HG03378 (cell line): ENCODE measurements at regions not wholly inside any gene's neighbourhood (a gene's known extent, or its start where the extent isn't known, plus 50 kb on each side); places are given as distances from the start of the nearest gene placed in this dataset.
A peak's percentile ranks its signal among the peaks of the same experiment; 100 is the strongest.
"Not testable (repeated sequence)": the region's sequence is repeated elsewhere in the genome, so short reads cannot be mapped to it uniquely, and the experiment has no call there.

Experiments used
- ATAC-seq: cut with Tn5 transposase; IDR thresholded peaks from one replicate; pipeline ENCODE4 v1.9.1; 2021; ENCODE audit warnings: mild to moderate bottlenecking, moderate library complexity; ENCODE audit not compliant: unreplicated experiment

- ATAC-seq = not testable (repeated sequence)
Measured at GRCh38 chr10:46740368-46740767, 161.4 kb downstream of the SYT15 start.

GRCh38 chr10:46749003-46749402 lies 162.2 kb upstream of the PTPN20 start:
- not testable (repeated sequence) for ATAC-seq

- ATAC-seq = not testable (repeated sequence)
Measured at GRCh38 chr10:46749470-46749869, 161.8 kb upstream of the PTPN20 start.

- ATAC-seq = not testable (repeated sequence)
Measured at GRCh38 chr10:46753763-46754162, 157.5 kb upstream of the PTPN20 start.

GRCh38 chr10:46761471-46761870 lies 149.8 kb upstream of the PTPN20 start:
- ATAC-seq = peak; percentile 89

DNA sequence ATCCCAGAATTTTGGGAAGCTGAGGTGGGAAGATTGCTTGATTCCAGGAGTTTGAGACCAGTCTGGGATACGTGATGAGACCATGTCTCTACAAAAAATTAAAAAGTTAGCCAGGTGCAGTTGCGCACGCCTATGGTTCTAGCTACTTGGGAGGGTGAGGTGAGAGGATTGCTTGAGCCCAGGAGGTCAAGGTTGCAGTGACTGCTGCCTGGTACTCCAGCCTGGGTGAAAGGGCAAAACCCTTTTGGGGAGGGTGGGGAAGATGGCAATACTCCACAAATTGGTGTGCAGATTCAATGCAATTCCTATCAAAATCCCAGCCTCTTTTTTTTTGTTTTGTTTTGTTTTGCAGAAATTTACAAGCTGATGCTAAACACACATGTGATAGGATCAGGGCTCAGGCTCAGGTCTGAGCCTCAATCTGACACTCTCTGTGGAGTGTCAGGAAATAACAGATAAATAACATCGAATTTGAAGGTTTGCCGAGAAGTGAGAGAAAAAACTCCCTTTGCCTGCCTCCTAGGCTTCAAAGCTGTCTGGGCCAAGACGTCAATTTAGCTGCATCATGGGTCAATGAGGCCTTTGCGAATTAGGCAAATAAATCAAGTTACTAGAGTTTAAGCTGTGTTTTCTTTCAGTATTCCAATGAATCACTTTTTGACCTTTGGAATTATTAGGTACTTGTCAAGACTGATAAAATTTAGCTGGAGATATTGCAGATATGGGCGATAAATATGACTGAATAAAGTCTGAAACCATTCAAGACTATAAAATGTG lies 142.5 kb upstream of the PTPN20 start:
- ATAC-seq = not testable (repeated sequence)

GRCh38 chr10:46773178-46773896 lies 137.9 kb upstream of the PTPN20 start:
- ATAC-seq = not testable (repeated sequence)

DNA sequence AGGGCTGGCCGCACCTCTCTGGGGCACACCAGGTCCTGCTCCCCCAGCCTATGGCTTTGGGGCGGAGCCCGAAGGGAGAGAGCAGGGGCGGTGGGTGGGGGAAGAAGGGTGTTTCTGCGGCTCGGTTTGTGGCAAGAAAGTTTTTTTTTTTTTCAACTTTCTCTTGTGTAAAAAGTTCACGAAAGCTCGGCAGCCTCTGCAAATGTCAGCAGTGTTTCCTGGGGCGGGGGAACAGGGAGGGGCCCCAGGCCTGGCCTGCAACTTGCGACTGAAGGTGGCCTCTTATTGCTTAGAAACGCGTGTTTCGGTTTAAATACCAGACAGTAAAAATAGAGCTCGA lies 137.4 kb upstream of the PTPN20 start:
- not testable (repeated sequence) for ATAC-seq

DNA sequence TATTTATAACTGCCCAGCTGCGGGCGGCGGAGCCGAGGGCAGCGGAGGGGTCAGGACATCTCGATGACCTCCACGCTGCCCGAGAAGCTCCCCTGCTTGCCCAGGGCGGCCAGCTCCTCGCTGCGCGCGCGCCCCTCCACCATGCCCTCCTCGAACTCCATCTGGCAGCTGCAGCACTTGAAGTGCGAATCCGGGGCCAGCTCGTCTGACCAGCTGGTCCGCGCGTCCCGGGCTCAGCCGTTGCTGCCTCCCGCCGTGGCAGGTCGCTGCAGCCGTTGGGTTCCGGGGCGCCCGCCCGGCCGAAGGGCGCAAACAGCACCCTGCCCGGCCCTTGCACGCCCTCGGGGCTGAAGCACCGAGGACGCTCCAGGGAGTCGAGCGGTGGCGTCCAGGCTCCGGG lies 136.9 kb upstream of the PTPN20 start:
- ATAC-seq = not testable (repeated sequence)

- not testable (repeated sequence) for ATAC-seq
Measured at GRCh38 chr10:46774945-46775667, 136.1 kb upstream of the PTPN20 start.

DNA sequence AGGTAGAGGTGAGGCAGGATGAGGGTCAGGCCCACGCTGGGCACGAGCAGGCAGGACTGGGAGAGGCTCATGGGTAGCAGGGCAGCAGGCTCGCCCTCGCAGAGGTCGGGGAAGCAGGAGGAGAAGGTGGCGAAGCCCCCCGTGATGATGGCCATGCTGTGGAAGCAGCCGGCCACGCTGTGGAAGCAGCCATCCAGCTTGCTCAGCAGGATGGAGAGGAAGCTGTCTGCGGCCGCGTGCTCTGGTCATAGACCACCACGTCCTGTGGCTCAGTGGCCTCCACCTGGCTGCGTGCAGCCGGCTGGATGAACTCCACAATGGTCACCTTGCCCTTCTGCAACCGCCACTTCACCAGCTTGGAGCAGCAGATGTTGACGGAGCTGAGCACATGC lies 135.6 kb upstream of the PTPN20 start:
- ATAC-seq = not testable (repeated sequence)

- not testable (repeated sequence) for ATAC-seq
Measured at GRCh38 chr10:46779571-46779970, 131.7 kb upstream of the PTPN20 start.

GRCh38 chr10:46780164-46780563 lies 131.1 kb upstream of the PTPN20 start:
- ATAC-seq = not testable (repeated sequence)

GRCh38 chr10:46781001-46781400 lies 130.2 kb upstream of the PTPN20 start:
- ATAC-seq = not testable (repeated sequence)

DNA sequence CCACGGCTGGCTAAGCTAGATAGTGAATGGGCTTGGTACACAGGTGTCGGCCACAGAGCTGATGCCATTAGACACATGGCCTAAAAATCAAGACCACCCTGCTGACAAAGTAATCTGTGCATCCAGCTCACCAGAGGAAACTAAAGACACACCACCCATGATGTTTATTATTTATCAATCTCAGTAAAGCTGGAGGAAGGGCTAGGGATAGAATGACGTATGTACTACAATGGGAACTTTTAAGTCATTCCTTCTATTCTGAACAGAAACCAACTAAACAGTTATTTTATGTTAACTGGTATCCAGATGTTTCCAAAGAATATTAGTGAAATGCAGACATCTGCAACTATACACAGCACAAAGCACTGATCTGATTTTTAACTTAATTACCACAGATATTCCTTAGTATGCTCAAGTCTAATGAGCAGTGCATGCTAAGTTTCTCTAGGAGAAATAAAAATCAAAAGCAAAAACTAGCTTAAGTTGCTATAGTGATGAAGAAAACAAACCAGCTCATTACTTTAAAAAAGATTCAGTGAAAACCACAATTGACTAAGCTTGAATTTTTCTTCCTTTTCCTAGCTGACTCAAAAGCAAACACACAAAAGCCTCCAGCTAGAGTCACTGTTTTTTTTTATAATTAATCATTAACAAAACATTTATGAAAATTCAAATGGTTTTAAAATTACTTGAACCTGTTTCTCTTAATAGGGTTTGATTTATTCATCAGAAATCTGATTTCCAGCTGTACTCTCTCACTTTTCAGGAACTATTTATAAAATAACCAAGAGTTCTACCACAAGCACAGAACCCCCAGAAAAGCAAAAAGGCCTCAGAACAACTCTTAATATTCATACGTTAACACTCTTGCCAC lies 129.0 kb upstream of the PTPN20 start:
- peak; percentile 74 for ATAC-seq

DNA sequence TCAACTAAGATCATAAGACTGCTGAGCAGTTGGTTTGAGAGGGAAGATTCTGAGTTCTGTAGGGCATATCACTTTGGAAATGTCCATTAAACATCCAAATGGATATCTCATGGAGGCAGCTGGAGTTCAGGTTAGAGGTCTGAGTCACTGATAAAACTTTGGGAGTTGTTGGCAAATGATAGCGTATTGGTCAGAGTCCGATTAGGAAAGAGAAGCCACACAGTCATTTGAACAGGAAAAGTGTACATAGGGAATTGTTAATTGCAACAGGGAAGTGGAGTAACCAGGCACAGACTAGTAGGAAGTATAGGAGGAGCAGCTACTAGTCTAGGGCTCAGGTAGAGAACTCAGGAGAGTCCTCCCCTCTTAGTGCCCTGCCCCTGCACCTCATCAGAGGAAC lies 126.6 kb upstream of the PTPN20 start:
- not testable (repeated sequence) for ATAC-seq

DNA sequence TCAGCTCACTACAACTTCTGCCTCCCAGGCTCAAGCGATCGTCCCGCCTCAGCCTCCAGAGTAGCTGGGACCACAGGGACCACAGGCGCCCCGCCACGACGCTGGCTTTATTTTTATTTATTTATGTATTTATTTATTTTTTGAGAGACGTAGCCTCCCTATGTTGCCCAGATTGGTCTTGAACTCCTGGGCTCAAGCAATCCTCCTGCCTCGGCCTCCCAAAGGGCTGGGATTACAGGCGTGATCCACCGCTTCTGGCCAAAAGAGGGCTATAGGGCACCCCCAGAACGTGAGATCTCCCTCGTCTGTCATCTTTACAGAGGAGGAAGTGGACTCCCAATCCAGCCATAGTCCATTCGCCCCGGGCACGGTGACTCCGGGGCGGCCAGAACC lies 125.1 kb upstream of the PTPN20 start:
- ATAC-seq = not testable (repeated sequence)

DNA sequence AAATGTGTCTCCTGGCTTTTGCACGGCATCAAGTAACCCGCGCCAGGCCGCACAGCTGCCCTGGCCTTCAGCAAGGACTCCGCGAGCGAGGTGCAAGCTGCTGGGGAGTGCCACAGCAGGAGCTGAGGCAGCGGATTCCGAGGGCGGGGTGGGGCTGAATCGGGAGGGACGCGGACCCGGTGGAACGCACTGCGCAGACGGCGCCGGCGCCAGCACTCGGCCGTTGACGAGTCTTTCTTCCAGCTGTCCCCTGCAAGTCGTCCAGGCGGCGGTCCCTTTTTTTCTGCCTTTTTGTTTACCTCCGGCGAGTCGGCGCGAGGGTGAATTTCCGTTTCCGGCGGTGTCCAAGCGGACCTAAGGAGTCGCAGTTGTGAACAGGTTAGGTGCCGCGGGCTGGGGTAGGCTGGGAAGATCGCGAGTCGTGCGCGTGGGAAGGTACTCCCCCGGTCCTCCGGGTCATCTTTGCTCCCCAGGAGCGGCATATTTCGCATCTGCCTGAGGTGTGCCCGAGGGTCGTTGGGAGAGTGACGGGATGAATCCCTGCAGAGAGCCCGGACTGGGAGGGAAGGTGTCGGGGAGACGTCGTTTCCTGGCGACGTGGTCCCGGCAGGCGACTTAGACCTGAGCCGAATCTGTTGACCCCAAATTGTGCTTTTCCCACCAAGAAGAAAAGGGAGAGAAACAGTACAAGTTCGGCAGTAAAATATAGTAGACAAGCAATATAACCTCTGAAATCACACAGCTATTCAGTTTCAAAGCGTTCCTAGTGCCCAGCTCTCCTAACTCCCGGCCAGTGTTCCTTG lies 124.5 kb upstream of the PTPN20 start:
- ATAC-seq = not testable (repeated sequence)

DNA sequence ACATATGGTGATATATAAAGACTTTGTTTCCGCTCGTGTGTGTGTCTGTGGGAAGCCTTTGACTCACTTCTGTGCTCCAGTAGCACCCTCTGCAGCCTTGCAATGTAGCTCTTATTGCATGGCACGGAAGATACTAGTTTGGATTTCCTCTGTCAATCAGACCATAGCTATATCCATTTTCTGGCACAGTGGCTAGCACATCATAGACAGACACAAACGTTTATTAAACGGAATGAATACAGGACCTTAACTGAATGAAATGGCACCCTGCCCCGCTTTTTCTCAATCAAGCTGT lies 124.0 kb upstream of the PTPN20 start:
- ATAC-seq = no peak
